Neutrophil (primary cell): ENCODE measurements at regions not wholly inside any gene's neighbourhood (a gene's known extent, or its start where the extent isn't known, plus 50 kb on each side); places are given as distances from the start of the nearest gene placed in this dataset.

Experiments
- H3K27ac ChIP-seq: fragments of 200-600 bp; sonication (generic); 2 replicates; pipeline ENCODE4 v1.5.1; 2016; ENCODE audit warnings: mild to moderate bottlenecking, moderate library complexity
- H3K27me3 ChIP-seq: fragments of 200-600 bp; sonication (generic); 2 replicates; pipeline ENCODE4 v1.6.0; 2016; ENCODE audit warnings: mild to moderate bottlenecking
- H3K36me3 ChIP-seq: fragments of 200-600 bp; sonication (generic); 2 replicates; pipeline ENCODE4 v1.5.1; 2017
- H3K4me1 ChIP-seq, 2 experiments: fragments of 200-600 bp in 1 of 2; sonication (generic) in 1 of 2; 1 replicate in 1 of 2; 2 replicates in 1 of 2; pipeline versions ENCODE4 v1.5.1 to v1.6.1; 2013 to 2016; ENCODE audit warnings: low read depth in 1 of 2, low read length in 1 of 2, mild to moderate bottlenecking in 1 of 2, moderate library complexity in 1 of 2; ENCODE audit not compliant: control insufficient read depth in 1 of 2, insufficient read depth in 1 of 2
- H3K4me3 ChIP-seq, 2 experiments: fragments of 200-600 bp in 1 of 2; sonication (generic) in 1 of 2; 1 replicate in 1 of 2; 2 replicates in 1 of 2; pipeline ENCODE4 v1.5.1; 2013 to 2016; ENCODE audit warnings: low read depth in 1 of 2, low read length in 1 of 2, mild to moderate bottlenecking in 1 of 2, moderate library complexity in 1 of 2
- H3K9me3 ChIP-seq: fragments of 200-600 bp; sonication (generic); 2 replicates; pipeline ENCODE4 v1.5.1; 2016
- TF ChIP-seq, protein P1 (sequence below): fragments of 200-600 bp; sonication (generic); IDR thresholded peaks from 2 replicates; pipeline ENCODE4 v1.5.1; 2016; ENCODE audit warnings: antibody characterized with exemption

DNA sequence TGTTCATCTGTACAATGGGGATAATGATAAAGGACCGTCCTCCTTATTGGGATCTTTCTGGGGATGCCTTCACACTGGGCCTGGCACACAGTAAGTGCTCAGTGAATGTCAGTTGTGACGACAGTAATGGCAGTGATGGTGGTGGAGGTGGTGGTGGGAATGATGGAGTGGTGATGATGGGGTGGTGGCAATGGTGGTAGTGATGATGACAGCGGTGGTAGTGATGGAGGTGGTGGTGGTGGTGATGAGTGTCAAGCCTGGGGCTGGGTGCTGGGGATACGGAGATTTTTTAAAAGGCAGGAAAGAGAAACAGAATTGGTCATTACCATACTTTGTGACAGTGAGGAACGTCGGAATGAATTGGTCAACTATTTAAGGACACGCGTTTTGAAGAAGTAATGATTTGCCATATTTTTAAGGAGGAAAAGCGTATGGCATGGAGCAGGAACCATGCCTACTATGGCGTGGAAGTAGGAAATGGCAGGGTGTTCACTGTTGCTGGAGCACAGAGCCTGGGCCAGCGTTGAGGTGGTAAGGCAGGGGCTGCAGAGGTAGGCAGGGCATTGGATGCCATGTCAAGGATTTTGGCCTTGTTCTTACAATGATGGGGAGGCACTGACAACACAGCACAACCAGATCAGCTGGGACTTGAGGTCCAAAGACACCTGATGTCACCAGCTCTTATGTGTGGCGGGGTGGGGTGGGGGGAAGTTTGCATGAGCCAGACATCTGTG lies 128.7 kb downstream of the ACTL8 start:
- Histone ChIP-seq H3K27me3 (peaks cover 24% of the 10 kb centered on the region), H3K4me3 (no peak overlapping the region), H3K36me3 (no peaks in the 10 kb centered on the region), H3K4me1 (no peaks in the 10 kb centered on the region), H3K9me3 (no peaks in the 10 kb centered on the region), H3K27ac (no peak overlapping the region)
- TF ChIP-seq, protein P1, sequence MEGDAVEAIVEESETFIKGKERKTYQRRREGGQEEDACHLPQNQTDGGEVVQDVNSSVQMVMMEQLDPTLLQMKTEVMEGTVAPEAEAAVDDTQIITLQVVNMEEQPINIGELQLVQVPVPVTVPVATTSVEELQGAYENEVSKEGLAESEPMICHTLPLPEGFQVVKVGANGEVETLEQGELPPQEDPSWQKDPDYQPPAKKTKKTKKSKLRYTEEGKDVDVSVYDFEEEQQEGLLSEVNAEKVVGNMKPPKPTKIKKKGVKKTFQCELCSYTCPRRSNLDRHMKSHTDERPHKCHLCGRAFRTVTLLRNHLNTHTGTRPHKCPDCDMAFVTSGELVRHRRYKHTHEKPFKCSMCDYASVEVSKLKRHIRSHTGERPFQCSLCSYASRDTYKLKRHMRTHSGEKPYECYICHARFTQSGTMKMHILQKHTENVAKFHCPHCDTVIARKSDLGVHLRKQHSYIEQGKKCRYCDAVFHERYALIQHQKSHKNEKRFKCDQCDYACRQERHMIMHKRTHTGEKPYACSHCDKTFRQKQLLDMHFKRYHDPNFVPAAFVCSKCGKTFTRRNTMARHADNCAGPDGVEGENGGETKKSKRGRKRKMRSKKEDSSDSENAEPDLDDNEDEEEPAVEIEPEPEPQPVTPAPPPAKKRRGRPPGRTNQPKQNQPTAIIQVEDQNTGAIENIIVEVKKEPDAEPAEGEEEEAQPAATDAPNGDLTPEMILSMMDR, result no peak

DNA sequence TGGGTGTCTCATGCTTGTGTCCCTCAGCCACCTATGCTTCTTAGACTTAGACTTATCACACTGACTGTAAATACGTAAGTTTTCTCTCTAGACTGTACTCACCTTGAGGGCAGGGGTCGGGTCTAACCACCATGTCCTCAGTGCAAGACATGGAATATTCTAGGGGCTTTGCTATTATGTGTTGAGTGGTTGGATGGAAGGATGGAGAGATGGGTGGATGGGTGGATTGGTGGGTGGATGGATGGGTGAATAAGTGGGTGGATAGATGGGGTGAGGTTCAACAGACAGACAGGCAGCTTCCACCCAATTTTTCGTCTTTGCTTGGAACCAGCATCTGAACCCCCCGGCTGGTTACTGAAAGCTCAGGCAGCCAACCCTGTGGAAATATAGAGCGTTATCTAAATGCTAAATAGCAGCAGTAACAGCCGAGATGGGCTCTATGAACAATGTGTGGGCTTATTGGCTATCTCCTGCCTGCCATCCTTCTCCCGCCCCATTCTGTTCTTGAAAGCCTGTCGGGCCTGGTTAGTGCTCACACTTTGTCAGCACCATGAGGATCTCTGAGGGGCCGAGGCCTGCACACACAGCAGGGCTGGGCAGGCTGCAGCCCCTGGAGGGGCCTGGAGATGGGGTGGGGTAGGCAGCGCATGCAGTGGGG lies 130.7 kb downstream of the ACTL8 start:
- Histone ChIP-seq H3K4me3 (no peak overlapping the region), H3K27me3 (peaks cover 27% of the 10 kb centered on the region), H3K27ac (no peak overlapping the region), H3K36me3 (no peaks in the 10 kb centered on the region), H3K4me1 (no peaks in the 10 kb centered on the region), H3K9me3 (no peaks in the 10 kb centered on the region)
- TF ChIP-seq, protein P1, result no peak

DNA sequence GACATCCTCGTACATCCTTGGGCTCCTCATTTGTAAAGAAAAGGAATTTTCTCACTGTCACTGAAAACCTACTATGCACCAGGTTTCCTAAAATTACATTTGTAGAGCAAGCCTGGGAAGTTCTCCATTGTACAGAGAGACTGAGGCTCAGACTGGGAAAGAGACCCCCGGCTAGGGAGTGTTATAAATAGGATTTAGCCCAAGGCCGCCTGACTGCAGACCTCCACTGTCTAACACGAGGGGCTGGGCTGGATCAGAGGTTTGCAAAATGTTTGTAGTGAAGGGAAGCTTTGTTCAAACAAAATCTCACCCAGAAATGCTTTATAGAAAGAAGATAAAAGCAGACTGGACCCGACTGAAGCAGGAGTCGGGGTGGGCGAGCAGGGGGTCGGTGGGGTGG lies 131.3 kb downstream of the ACTL8 start:
- Histone ChIP-seq H3K27me3 (peaks cover 27% of the 10 kb centered on the region), H3K36me3 (no peaks in the 10 kb centered on the region), H3K4me3 (no peak overlapping the region), H3K4me1 (no peaks in the 10 kb centered on the region), H3K9me3 (no peaks in the 10 kb centered on the region), H3K27ac (no peak overlapping the region)
- TF ChIP-seq, protein P1, result no peak

DNA sequence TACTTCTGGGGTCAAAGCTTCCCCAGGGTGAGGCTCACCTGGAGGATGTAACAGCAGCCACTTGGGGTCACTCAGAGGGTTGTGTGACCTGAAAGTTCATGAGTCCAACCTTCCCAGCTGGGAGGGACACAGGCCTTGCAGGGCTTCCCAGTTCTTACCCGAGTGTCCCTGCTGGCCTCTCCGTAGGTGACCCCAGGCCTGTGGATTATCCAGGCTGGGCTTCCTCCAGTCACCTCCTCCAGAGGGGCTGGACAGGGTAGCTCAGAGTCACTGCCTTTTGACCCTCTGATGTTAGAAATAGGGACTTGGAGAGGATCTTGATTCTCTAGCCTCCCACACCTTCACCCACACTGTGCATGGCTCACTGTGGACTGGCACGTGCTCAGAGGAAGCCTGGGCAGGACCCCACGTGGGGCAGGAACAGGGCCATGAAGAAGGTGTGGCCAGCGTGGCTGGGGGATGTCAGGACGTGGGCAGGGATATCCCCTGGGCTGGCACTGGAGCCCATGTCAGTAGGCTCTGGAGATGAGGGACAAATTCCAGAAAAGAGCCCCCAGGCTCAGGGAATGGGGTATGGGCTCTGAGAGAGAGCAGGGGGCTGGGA lies 131.8 kb downstream of the ACTL8 start:
- Histone ChIP-seq H3K36me3 (no peaks in the 10 kb centered on the region), H3K27me3 (peaks cover 27% of the 10 kb centered on the region), H3K4me3 (no peak overlapping the region), H3K27ac (no peak overlapping the region), H3K4me1 (no peaks in the 10 kb centered on the region), H3K9me3 (no peaks in the 10 kb centered on the region)
- TF ChIP-seq, protein P1, result no peak

DNA sequence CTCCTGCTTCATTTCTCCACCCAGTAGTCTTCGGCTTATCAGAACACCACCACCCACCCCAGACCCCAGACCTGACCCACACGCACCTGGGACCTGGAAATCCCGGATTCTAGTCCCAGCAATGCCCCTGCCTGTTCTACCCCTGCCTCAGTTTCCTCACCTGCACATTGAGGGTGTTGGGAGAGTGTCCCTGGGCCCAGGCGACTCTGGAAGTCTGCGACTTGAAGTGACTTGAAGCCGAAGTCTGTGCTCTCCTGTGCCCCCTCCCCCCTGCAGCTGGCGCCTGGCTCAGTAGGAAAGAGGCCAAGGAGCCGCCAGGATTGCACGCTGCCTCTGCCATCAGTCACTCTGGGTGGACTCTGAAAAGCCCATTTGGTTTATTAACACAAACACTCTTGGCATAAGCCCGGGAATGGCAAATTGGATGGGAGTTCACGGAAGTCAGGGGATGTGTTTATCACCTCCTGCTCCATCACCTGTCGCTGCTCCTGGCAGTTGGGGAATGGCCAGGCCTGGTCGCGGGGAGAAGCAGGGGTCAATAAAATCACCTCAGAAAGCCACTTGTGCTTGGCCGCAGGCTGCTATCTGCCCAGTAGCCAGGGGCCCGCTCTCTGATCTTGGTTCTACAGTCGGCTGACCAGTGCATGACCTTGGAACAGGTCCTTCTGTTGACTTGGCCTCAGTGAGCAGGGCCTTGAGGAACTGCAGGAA lies 132.7 kb downstream of the ACTL8 start:
- Histone ChIP-seq H3K4me3 (no peak overlapping the region), H3K27me3 (peaks cover 27% of the 10 kb centered on the region), H3K27ac (no peak overlapping the region), H3K36me3 (no peaks in the 10 kb centered on the region), H3K9me3 (no peaks in the 10 kb centered on the region), H3K4me1 (no peaks in the 10 kb centered on the region)
- TF ChIP-seq, protein P1, result no peak
